ENCODE measurements at regions not wholly inside any gene's neighbourhood (a gene's known extent, or its start where the extent isn't known, plus 50 kb on each side); places are given as distances from the start of the nearest gene placed in this dataset.

GRCh38 chr18:42544901-42545300 is 570.6 kb downstream of the RIT2 start:
- TF ChIP-seq CTCF (optimal IDR thresholded peaks at IDR 0.05 in 1 of 3, IDR thresholded peaks at IDR 0.05 in 1 of 3, conservative IDR thresholded peaks at IDR 0.05 in 1 of 3; ENCODE audit: extremely low read depth in 1 of 3, insufficient read depth in 2 of 3, low read length in 3 of 3): no peak
- TF ChIP-seq EZH2 (IDR thresholded peaks at IDR 0.05; ENCODE audit: low read length): no peak
- DNase-seq (ENCODE audit: low read depth, low spot score): no peak
- no peak overlapping the region for H3K4me3 ChIP-seq (ENCODE audit: control insufficient read depth in 2 of 3, extremely low read depth in 1 of 3, insufficient read depth in 2 of 3, low read depth in 1 of 3, low read length in 3 of 3)
- no peaks in the 10 kb centered on the region for H3K9me1 ChIP-seq (ENCODE audit: control insufficient read depth, extremely low read depth, insufficient read depth, low read length)
- H3K4me2 ChIP-seq (ENCODE audit: control insufficient read depth, extremely low read depth, insufficient read depth, low read depth, low read length): no peak overlapping the region
- H3K36me3 ChIP-seq (ENCODE audit: control insufficient read depth in 2 of 2, extremely low read depth in 1 of 2, insufficient read depth in 2 of 2, low read length in 2 of 2): no peaks in the 10 kb centered on the region
- dilution Hi-C loops (cut with MboI; ENCODE audit: extremely low pct_ligation_motif_present, low sequenced_read_pairs): no loop called here
- H3K9me3 ChIP-seq (ENCODE audit: control insufficient read depth, low read depth, low read length): no peaks in the 10 kb centered on the region
- no peaks in the 10 kb centered on the region for H3K79me2 ChIP-seq (ENCODE audit: control insufficient read depth, insufficient read depth, low read length)
- H4K20me1 ChIP-seq (ENCODE audit: control insufficient read depth, extremely low read depth, insufficient read depth, low read length): no peaks in the 10 kb centered on the region
- H3K9ac ChIP-seq (ENCODE audit: control insufficient read depth, extremely low read depth, insufficient read depth, low read length): no peak overlapping the region
- H2AFZ ChIP-seq (ENCODE audit: control insufficient read depth, low read length): no peak overlapping the region
- no peak overlapping the region for H3K27ac ChIP-seq (ENCODE audit: control insufficient read depth, insufficient read depth, low read length)
- no peaks in the 10 kb centered on the region for H3K4me1 ChIP-seq (ENCODE audit: control insufficient read depth, extremely low read depth, insufficient read depth, low read length)
- no peak for FAIRE-seq
- no peaks in the 10 kb centered on the region for H3K27me3 ChIP-seq (ENCODE audit: control insufficient read depth, extremely low read depth, insufficient read depth, low read length)

DNA sequence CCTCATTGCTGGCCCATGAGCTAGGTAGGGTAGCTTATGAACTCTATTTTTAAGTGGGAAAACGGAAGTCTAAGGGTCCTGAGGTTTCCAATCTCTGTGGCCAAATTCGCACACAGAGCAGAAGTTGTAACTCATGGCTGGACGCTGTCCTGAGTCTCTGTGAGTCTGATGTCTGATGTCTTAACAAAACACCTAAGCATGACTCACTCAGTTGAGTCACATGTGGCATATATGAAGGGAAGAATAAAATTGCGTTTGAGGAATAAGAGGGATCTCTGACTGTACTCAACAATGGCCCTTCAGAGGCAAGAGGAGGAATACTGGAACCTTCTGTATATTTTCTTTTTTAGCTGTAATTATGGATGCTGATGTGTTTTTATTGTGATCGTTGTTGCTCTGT is 569.7 kb downstream of the RIT2 start:
- Histone ChIP-seq H3K4me1 (ENCODE audit: control insufficient read depth, extremely low read depth, insufficient read depth, low read length) (no peaks in the 10 kb centered on the region), H3K9me3 (ENCODE audit: control insufficient read depth, low read depth, low read length) (no peaks in the 10 kb centered on the region), H3K9ac (ENCODE audit: control insufficient read depth, extremely low read depth, insufficient read depth, low read length) (no peak overlapping the region), H3K27me3 (ENCODE audit: control insufficient read depth, extremely low read depth, insufficient read depth, low read length) (no peaks in the 10 kb centered on the region), H3K4me3 (ENCODE audit: control insufficient read depth in 2 of 3, extremely low read depth in 1 of 3, insufficient read depth in 2 of 3, low read depth in 1 of 3, low read length in 3 of 3) (no peak overlapping the region), H3K9me1 (ENCODE audit: control insufficient read depth, extremely low read depth, insufficient read depth, low read length) (no peaks in the 10 kb centered on the region), H3K36me3 (ENCODE audit: control insufficient read depth in 2 of 2, extremely low read depth in 1 of 2, insufficient read depth in 2 of 2, low read length in 2 of 2) (no peaks in the 10 kb centered on the region), H4K20me1 (ENCODE audit: control insufficient read depth, extremely low read depth, insufficient read depth, low read length) (no peaks in the 10 kb centered on the region), H3K79me2 (ENCODE audit: control insufficient read depth, insufficient read depth, low read length) (no peaks in the 10 kb centered on the region), H3K27ac (ENCODE audit: control insufficient read depth, insufficient read depth, low read length) (no peak overlapping the region), H3K4me2 (ENCODE audit: control insufficient read depth, extremely low read depth, insufficient read depth, low read depth, low read length) (no peak overlapping the region), H2AFZ (ENCODE audit: control insufficient read depth, low read length) (no peak overlapping the region)
- FAIRE-seq (no peak), DNase-seq (ENCODE audit: low read depth, low spot score) (peak; percentile 2)
- dilution Hi-C loops (cut with MboI; ENCODE audit: extremely low pct_ligation_motif_present, low sequenced_read_pairs): no loop called here
- TF ChIP-seq CTCF (optimal IDR thresholded peaks at IDR 0.05 in 1 of 3, IDR thresholded peaks at IDR 0.05 in 1 of 3, conservative IDR thresholded peaks at IDR 0.05 in 1 of 3; ENCODE audit: extremely low read depth in 1 of 3, insufficient read depth in 2 of 3, low read length in 3 of 3) (no peak), EZH2 (IDR thresholded peaks at IDR 0.05; ENCODE audit: low read length) (no peak)
